Hippocampal formation (tissue), 2 donors: ENCODE measurements at regions not wholly inside any gene's neighbourhood (a gene's known extent, or its start where the extent isn't known, plus 50 kb on each side); places are given as distances from the start of the nearest gene placed in this dataset.
A peak's percentile ranks its signal among the peaks of the same experiment; 100 is the strongest.
"Not testable (repeated sequence)": the region's sequence is repeated elsewhere in the genome, so short reads cannot be mapped to it uniquely, and the experiment has no call there.

Experiments
- DNase-seq, 2 donors: peaks; one replicate each; lab custom pipeline; 2025; lab: John Stamatoyannopoulos, UW

- DNase-seq, result peak; percentile 25 to 64
These were observed 50.6 kb upstream of the ITGB1 start for GRCh38 chr10:33008499-33009243.

GRCh38 chr10:33007731-33008381 is 49.8 kb upstream of the ITGB1 start:
- DNase-seq, result not testable (repeated sequence)
